OCI-LY3 (cell line): ENCODE measurements at regions not wholly inside any gene's neighbourhood (a gene's known extent, or its start where the extent isn't known, plus 50 kb on each side); places are given as distances from the start of the nearest gene placed in this dataset.

Source experiments
- H2AFZ ChIP-seq: fragments of 200-600, 300-600 bp; shearing (Covaris generic); 2 replicates; pipeline ENCODE4 v1.6.0; 2014; ENCODE audit warnings: antibody characterized with exemption, low read depth, low read length
- H3K27ac ChIP-seq: fragments of 200-600, 300-600 bp; sonication (generic); 2 replicates; pipeline ENCODE4 v1.5.1; 2014; ENCODE audit warnings: mild to moderate bottlenecking, low read length, moderate library complexity, mixed read lengths
- H3K27me3 ChIP-seq: fragments of 200-600, 300-600 bp; sonication (generic); 2 replicates; pipeline ENCODE4 v1.6.1; 2014; ENCODE audit warnings: low read depth, low read length, mixed read lengths
- H3K36me3 ChIP-seq: fragments of 200-600, 300-600 bp; sonication (generic); replicated peaks from 2 replicates; pipeline ENCODE3; 2014; ENCODE audit warnings: low read depth, low read length, mixed read lengths
- H3K4me1 ChIP-seq: fragments of 300-600, 200-600 bp; sonication (generic); 2 replicates; pipeline ENCODE4 v1.6.1; 2014; ENCODE audit warnings: low read length, mixed read lengths
- H3K4me2 ChIP-seq: fragments of 200-600, 300-600 bp; sonication (generic); 2 replicates; pipeline ENCODE4 v1.6.1; 2014; ENCODE audit warnings: low read length, mixed read lengths
- H3K4me3 ChIP-seq: fragments of 300-600, 200-600 bp; sonication (generic); 2 replicates; pipeline ENCODE4 v1.5.1; 2014; ENCODE audit warnings: antibody characterized with exemption, mild to moderate bottlenecking, low read length, moderate library complexity
- H3K79me2 ChIP-seq: fragments of 300-600, 200-600 bp; shearing (Covaris generic); 2 replicates; pipeline ENCODE4 v1.6.1; 2014; ENCODE audit warnings: mild to moderate bottlenecking, low read length, mixed read lengths
- H3K9ac ChIP-seq: fragments of 300-600, 200-600 bp; shearing (Covaris generic); 2 replicates; pipeline ENCODE4 v1.6.0; 2014; ENCODE audit warnings: mild to moderate bottlenecking, low read length, moderate library complexity
- H3K9me3 ChIP-seq: fragments of 200-600, 300-600 bp; shearing (Covaris generic); 2 replicates; pipeline ENCODE4 v1.6.1; 2014; ENCODE audit warnings: low read length, mixed read lengths; ENCODE audit not compliant: insufficient read depth
- H4K20me1 ChIP-seq: fragments of 200-600, 300-600 bp; sonication (generic); 2 replicates; pipeline ENCODE4 v1.6.1; 2016; ENCODE audit warnings: low read length, mixed read lengths; ENCODE audit not compliant: insufficient read depth
- CTCF ChIP-seq: fragments of 200-600, 300-600 bp; sonication (generic); IDR thresholded peaks from 2 replicates; pipeline ENCODE4 v1.5.1; 2014; ENCODE audit warnings: antibody characterized with exemption, low read length, low read depth
- EZH2phosphoT487 ChIP-seq: fragments of 200-600 bp; shearing (Covaris generic); IDR thresholded peaks from 2 replicates; pipeline ENCODE4 v1.6.1; 2018; ENCODE audit warnings: antibody characterized with exemption, mixed run types, low read depth

GRCh38 chr10:100670828-100671479 lies 74.4 kb upstream of the PAX2 start:
- Histone ChIP-seq H3K9me3 (no peaks in the 10 kb centered on the region), H2AFZ (peak overlapping the region; percentile 92), H3K4me2 (peak overlapping the region; percentile 87), H3K36me3 (no peaks in the 10 kb centered on the region), H3K4me3 (peak overlapping the region; percentile 82), H3K27me3 (0 out of 2 replicates have a peak, but pooled peaks cover 4% of the 10 kb centered on the region), H3K27ac (no peak overlapping the region), H4K20me1 (no peaks in the 10 kb centered on the region), H3K4me1 (peaks cover 11% of the 10 kb centered on the region), H3K79me2 (no peaks in the 10 kb centered on the region), H3K9ac (peak overlapping the region; percentile 62)
- TF ChIP-seq CTCF: peak; percentile 60
- TF ChIP-seq EZH2phosphoT487: no peak

- no peak overlapping the region for H3K27ac ChIP-seq
- no peaks in the 10 kb centered on the region for H3K36me3 ChIP-seq
- no peak overlapping the region for H3K4me3 ChIP-seq
- peaks cover 11% of the 10 kb centered on the region for H3K4me1 ChIP-seq
- H3K79me2 ChIP-seq: no peaks in the 10 kb centered on the region
- H4K20me1 ChIP-seq: no peaks in the 10 kb centered on the region
- H3K9me3 ChIP-seq: no peaks in the 10 kb centered on the region
- H2AFZ ChIP-seq: no peak overlapping the region
- no peak overlapping the region for H3K9ac ChIP-seq
- no peak for TF ChIP-seq CTCF
- no peak for TF ChIP-seq EZH2phosphoT487
- no peak overlapping the region for H3K4me2 ChIP-seq
- 0 out of 2 replicates have a peak, but pooled peaks cover 4% of the 10 kb centered on the region for H3K27me3 ChIP-seq
Observed at GRCh38 chr10:100672199-100672598, 73.2 kb upstream of the PAX2 start.

- Histone ChIP-seq H3K79me2 (no peaks in the 10 kb centered on the region), H3K4me3 (no peak overlapping the region), H3K4me2 (no peak overlapping the region), H3K4me1 (no peaks in the 10 kb centered on the region), H4K20me1 (no peaks in the 10 kb centered on the region), H2AFZ (no peak overlapping the region), H3K9me3 (no peaks in the 10 kb centered on the region), H3K27me3 (no peaks in the 10 kb centered on the region), H3K9ac (no peak overlapping the region), H3K27ac (no peak overlapping the region), H3K36me3 (no peaks in the 10 kb centered on the region)
- TF ChIP-seq CTCF (no peak), EZH2phosphoT487 (no peak)
Observed at GRCh38 chr10:100677290-100677945, 68.0 kb upstream of the PAX2 start.

- H4K20me1 ChIP-seq: no peaks in the 10 kb centered on the region
- H3K27me3 ChIP-seq: no peaks in the 10 kb centered on the region
- no peak overlapping the region for H2AFZ ChIP-seq
- H3K4me3 ChIP-seq: no peak overlapping the region
- no peaks in the 10 kb centered on the region for H3K9me3 ChIP-seq
- H3K79me2 ChIP-seq: no peaks in the 10 kb centered on the region
- H3K36me3 ChIP-seq: no peaks in the 10 kb centered on the region
- no peak overlapping the region for H3K4me2 ChIP-seq
- H3K27ac ChIP-seq: no peak overlapping the region
- no peak overlapping the region for H3K9ac ChIP-seq
- H3K4me1 ChIP-seq: peaks cover 12% of the 10 kb centered on the region
- no peak for TF ChIP-seq EZH2phosphoT487
- TF ChIP-seq CTCF: no peak
Observed at GRCh38 chr10:100679327-100679726, 66.1 kb upstream of the PAX2 start.
